ENCODE measurements at regions not wholly inside any gene's neighbourhood (a gene's known extent, or its start where the extent isn't known, plus 50 kb on each side); places are given as distances from the start of the nearest gene placed in this dataset.

DNA sequence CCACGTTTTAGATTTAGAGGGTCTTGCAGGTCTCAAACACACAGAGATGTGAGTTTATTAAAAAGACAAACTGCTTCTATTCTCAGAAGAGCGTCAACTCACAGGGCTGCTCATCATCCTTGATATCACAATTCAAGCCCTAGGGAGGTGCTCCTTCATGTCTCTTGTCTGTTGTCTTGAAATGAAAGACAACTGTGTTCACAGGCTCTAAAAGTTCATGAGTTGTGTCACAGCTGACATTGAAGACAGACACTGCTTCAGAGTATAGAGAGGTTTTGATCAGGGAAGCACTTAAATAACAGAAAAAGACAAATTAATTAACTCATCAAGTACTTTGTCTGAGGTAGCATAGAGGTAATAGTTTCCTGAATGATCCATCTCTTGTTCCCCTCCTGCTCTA is 1917.6 kb upstream of the WWC1 start:
- no peak for DNase-seq (ENCODE audit: low read depth)

DNA sequence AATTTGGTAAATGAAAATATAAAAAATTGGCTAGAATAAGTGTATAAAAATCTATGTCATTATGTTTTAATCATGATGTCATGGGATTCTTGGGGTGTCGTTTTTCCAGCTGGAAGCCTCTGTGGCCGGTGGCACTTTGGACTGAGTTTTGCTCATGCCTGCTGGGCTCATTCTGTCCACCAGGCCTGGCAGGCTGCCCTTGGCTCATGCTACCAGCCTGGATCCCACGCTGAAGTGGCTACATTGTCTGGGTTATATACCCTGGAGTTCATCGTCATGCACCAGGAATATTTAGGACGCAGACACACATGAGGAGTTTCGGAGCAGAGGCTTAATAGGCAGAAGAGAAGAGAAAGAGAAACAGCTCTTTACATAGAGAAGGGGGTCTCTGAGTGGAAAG is 1913.7 kb upstream of the WWC1 start:
- no peak for DNase-seq (ENCODE audit: low read depth)

GRCh38 chr5:166379517-166379916 is 1911.9 kb upstream of the WWC1 start:
- no peak for DNase-seq (ENCODE audit: low read depth)

GRCh38 chr5:166382031-166382430 is 1909.4 kb upstream of the WWC1 start:
- no peak for DNase-seq (ENCODE audit: low read depth)

DNA sequence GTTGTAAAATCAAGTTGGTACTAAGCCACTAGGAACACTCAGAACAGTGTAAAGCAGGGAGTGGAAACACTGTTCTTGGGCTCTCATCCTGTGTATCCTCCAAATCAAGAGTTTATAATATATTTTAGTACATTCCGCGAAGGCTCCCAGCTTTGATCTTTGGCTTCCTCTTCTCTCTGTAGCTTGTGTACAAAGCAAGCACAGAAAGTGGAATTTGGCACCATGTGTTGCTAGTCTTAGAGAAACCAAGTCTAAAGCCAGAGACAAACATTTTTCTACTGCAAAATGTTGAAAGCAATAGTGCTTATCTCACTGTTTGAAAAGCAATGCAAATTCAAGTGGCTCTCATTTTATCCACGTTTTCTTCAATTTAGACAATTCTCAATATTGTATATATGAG is 1893.3 kb upstream of the WWC1 start:
- DNase-seq (ENCODE audit: low read depth), result no peak

DNA sequence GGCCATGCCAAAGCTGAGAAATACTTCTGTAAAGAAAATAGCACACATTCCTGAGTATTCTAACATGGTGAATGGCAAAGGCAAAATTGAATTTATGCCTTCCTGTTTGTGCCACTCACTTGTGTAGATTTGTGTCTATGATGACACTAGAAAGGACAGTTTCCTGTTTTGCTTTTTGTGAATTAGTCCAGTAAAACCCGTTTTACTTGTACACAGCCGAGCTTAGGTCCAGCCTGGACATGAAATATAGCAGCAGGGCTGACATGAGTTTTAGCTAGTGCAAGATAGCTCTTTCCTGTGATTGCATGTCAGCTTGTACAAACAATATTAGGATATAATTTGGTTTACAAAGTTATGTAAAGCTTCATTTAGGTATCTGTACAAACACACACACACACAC is 1891.7 kb upstream of the WWC1 start:
- DNase-seq (ENCODE audit: low read depth), result no peak

DNA sequence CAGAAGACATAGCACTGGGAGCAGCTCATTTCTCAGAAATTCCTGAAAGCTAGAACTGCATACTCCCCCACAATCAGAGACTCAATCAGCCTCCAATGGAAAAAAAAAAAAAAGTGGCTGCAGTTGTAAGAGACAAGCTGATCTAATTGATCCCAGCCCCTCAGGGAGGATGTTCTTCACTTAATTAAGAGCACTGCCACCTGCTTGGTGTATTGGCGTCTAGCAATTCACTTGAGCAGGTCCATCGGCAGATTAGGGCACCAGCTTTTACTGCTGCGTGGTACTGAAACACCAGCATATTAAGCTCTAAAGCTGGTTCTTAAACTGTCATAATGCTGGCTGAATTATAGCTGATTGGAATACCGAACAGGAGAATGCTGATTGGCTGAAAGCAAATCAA is 1890.1 kb upstream of the WWC1 start:
- no peak for DNase-seq (ENCODE audit: low read depth)

DNA sequence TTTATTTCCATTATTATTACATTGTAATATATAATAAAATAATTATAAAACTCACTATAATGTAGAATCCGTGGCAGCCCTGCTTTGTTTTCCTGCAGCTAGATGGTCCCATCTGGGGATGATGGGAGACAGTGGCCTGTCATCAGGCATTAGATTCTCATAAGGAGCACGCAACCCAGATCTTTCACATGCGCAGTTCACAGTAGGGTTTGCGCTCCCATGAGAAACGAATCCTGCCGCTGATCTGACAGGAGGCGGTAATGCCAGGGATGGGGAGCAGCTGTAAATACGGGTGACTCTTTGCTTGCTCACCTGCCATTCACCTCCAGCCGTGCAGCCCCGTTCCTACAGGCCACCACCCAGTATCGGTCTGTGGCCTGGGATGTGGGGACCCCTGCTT is 1879.3 kb upstream of the WWC1 start:
- DNase-seq (ENCODE audit: low read depth), result no peak

GRCh38 chr5:166427211-166427610 is 1864.2 kb upstream of the WWC1 start:
- DNase-seq (ENCODE audit: low read depth), result no peak

GRCh38 chr5:166428264-166428803 is 1863.1 kb upstream of the WWC1 start:
- DNase-seq (ENCODE audit: low read depth), result no peak

DNA sequence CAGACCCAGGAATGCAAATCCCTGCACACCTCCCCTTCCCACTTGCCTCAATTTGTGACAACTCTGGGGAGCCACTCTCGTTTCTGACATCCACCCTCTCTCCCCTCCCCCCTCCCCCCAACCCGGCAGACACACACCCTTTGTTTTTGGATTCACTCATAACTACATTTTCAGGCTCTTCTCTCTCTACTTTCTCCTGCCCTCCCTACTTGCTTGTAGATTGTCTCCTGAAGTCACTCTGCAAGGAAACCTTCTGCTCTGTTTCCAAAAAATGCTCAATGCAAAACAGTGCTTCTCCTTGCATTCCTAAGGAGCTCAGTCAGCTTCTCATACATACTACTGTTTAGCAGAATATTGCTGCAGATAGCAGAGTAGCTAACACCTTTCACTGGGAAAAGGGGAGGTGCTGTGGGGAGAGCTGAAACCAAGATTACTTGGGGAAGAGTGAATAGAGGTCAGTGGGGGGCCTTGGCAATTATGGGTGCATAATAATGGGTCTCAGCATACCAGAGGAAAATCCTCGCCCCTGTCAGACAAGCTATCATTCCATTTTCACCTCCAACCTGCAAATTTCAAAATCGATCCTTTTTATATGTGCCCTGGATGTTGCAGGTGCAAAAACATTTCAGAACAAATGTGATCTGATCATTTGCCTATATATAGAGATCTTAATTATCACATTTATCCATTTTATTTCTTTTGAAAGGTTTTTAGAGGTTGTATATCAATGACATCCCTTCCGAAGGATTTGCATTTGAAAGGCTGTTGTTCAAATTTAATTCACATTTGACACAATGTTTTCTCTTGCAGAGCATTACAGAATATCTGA is 1860.7 kb upstream of the WWC1 start:
- no peak for DNase-seq (ENCODE audit: low read depth)

GRCh38 chr5:166431456-166431855 is 1860.0 kb upstream of the WWC1 start:
- DNase-seq (ENCODE audit: low read depth), result no peak

DNA sequence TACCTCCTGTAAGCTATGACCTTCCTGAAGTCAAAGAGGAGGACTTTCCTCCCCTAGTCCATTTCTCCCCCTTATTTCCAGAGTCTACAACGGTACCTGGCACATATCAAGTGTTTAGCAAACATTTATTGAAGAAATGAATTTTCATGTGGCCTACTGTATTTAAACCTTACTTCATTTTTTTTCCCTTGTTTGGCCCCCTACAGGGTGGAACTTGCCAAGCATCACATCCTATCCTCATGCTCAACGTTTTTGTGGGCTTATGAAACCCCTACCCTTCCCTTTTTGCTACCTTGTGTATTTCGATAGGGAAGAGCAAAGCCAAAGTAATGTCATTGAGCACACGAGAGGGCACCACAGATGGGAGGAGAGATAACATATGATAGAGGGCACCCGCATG is 1857.8 kb upstream of the WWC1 start:
- DNase-seq (ENCODE audit: low read depth), result no peak

- no peak for DNase-seq (ENCODE audit: low read depth)
Measured at GRCh38 chr5:166436872-166437271, 1854.6 kb upstream of the WWC1 start.

GRCh38 chr5:166486348-166486747 is 1805.1 kb upstream of the WWC1 start:
- no peak for DNase-seq (ENCODE audit: low read depth)

DNA sequence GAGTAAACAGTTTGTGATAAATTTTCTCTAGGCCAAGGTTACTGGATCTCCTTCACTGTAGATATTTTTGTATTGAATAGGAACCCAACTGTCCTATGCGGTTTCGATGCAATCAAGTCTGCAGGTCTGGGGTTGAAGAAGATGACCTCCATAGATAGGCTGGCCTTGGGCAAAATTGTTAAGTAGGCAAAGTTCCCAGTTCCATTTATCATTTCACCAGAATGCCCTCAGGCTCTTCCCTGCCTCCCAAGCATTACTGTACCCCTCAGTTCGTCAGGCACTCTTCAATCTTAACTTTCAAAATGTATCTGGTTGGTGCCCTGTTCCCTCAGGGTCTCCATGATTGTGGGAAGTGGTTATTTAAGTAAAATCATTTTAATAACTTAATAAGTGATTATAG is 1802.9 kb upstream of the WWC1 start:
- DNase-seq (ENCODE audit: low read depth), result no peak

DNA sequence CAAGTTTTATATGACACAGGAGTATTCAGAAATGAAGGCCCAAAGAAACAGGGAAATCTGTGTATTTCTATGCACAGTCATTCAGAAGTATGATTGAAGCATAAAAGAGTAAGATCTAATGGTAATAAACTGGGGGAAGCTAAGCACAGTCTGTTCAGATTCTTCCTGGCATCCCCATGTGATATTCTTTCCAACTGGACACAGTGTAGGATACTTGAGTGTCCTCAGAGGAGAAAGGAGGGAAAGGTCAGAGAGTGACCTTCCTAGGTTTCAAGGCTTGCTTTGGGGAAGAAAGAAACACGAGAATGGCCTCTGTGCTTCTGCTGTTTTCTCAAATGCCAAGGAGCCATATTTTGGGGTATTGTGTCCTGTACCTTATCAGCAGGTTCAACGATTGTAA is 1798.4 kb upstream of the WWC1 start:
- DNase-seq (ENCODE audit: low read depth), result no peak

- DNase-seq (ENCODE audit: low read depth), result no peak
Measured at GRCh38 chr5:166493612-166494011, 1797.8 kb upstream of the WWC1 start.

- DNase-seq (ENCODE audit: low read depth), result no peak
Measured at GRCh38 chr5:166497496-166498104, 1793.8 kb upstream of the WWC1 start.

DNA sequence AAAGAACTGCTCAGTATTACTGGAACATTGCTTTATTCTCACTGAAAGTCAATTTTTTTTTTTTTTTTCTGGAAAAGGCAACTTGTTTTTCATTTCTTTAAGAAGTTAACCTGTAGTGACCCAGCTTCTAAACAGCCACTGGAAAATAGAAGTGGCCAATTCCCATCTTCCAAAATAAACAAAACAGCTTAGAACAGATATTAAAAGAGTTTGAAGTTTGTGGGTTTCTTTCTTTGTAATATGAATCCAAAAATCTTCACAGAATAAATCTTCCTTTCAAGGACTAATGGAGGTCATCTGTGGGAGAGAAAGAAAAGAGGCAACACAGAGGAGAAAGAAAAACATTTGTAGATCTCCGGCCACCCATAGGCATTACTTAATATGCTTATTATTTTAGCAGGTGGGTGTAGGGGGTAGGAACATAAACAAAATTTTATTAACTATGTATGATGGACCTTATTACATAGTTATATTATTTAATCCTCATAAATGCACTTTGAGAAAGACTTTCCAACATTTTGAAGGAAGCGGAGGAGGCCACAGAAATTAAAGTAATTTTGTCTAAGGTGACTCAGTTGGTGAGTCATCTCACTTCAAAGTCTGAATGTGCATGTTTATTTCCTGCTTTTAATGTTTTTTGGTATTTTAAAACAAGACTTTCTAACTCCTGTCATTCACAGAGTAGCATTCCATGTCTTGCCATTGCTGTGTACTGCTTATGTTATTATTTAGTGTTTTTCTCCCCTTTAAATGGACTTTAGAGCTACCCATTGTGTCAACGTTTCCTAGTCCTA is 1791.8 kb upstream of the WWC1 start:
- DNase-seq (ENCODE audit: low read depth), result no peak

DNA sequence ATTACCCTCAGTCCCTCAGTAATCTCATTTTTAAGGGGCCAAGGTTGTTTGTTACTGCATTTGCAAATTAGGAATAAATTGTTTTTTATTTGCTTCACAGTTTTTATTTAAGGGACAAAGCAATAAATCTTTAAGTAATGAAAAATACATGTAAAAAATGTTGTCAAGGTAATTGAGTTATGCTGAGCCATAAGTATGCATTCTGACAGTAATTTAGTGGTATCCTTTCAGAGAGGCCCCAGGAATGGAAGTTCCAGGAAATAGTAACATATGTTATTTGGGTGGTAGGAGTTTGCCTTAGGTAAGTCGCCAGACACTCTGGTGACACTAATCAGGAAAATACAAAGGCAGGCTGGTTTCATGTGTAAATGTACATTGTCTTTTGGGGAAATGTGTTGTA is 1787.9 kb upstream of the WWC1 start:
- no peak for DNase-seq (ENCODE audit: low read depth)

GRCh38 chr5:166505067-166505466 is 1786.4 kb upstream of the WWC1 start:
- no peak for DNase-seq (ENCODE audit: low read depth)

DNA sequence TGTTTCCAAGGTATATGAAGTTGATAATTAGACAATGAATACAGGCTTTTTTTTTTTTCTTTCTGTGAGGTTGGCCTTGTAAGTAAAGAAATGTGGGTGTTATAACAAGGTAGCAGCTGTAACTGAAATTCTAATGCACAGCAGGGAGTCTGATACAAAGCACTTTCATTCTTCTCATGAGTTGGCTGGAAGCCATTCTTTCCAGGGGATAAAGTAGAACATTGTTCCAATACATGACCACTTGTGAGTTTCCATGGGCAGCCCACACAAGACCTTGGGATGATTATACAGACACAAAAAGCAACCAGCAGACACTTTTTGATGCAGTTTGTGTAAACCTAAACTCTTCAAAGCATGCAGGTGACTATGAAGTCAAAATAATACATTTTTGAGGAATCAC is 1785.9 kb upstream of the WWC1 start:
- DNase-seq (ENCODE audit: low read depth), result no peak
